Central memory CD8-positive, alpha-beta T cell (primary cell): ENCODE measurements at regions not wholly inside any gene's neighbourhood (a gene's known extent, or its start where the extent isn't known, plus 50 kb on each side); places are given as distances from the start of the nearest gene placed in this dataset.

Experiments used
- ATAC-seq: fragments of 150-1000 bp; cut with Tn5 transposase; replicated peaks from 2 replicates; pipeline ENCODE4 v1.10.0; 2022; ENCODE audit warnings: mild to moderate bottlenecking, moderate FRiP score, moderate number of reproducible peaks; ENCODE audit not compliant: poor library complexity, severe bottlenecking; ENCODE audit errors: extremely low read depth
- DNase-seq, 2 donors: peaks; one replicate each; pipeline ENCODE4 v3.0.0; 2021; ENCODE audit warnings: low spot score in 2 of 2
- H3K27ac Mint-ChIP-seq: one replicate; pipeline ENCODE4 v1.8.0; 2022; ENCODE audit warnings: low read depth, mild to moderate bottlenecking, moderate library complexity, mixed read lengths
- H3K27me3 Mint-ChIP-seq: one replicate; pipeline ENCODE4 v1.8.0; 2022; ENCODE audit warnings: mixed read lengths
- H3K36me3 Mint-ChIP-seq: one replicate; pipeline ENCODE4 v1.8.0; 2022; ENCODE audit warnings: mild to moderate bottlenecking, moderate library complexity, mixed read lengths; ENCODE audit not compliant: insufficient read depth
- H3K4me1 Mint-ChIP-seq: one replicate; pipeline ENCODE4 v1.8.0; 2022; ENCODE audit warnings: mixed read lengths
- H3K4me3 Mint-ChIP-seq: one replicate; pipeline ENCODE4 v1.8.0; 2022; ENCODE audit warnings: mild to moderate bottlenecking, moderate library complexity, mixed read lengths
- H3K9me3 Mint-ChIP-seq: one replicate; pipeline ENCODE4 v1.8.0; 2022; ENCODE audit warnings: mixed read lengths

GRCh38 chr22:49104434-49104833 is 723.2 kb downstream of the BRD1 start:
- no peak for DNase-seq
- no peaks in the 10 kb centered on the region for H3K9me3 Mint-ChIP-seq
- ATAC-seq, result no peak
- peaks cover 38% of the 10 kb centered on the region for H3K27me3 Mint-ChIP-seq
- no peaks in the 10 kb centered on the region for H3K36me3 Mint-ChIP-seq
- no peak overlapping the region for H3K4me3 Mint-ChIP-seq
- no peak overlapping the region for H3K27ac Mint-ChIP-seq
- H3K4me1 Mint-ChIP-seq, result no peaks in the 10 kb centered on the region

GRCh38 chr22:49103314-49104059 is 724.2 kb downstream of the BRD1 start:
- Mint-ChIP-seq H3K4me1 (no peaks in the 10 kb centered on the region), H3K9me3 (no peaks in the 10 kb centered on the region), H3K4me3 (no peak overlapping the region), H3K27me3 (peaks cover 38% of the 10 kb centered on the region), H3K36me3 (no peaks in the 10 kb centered on the region), H3K27ac (no peak overlapping the region)
- ATAC-seq (no peak), DNase-seq (no peak)

DNA sequence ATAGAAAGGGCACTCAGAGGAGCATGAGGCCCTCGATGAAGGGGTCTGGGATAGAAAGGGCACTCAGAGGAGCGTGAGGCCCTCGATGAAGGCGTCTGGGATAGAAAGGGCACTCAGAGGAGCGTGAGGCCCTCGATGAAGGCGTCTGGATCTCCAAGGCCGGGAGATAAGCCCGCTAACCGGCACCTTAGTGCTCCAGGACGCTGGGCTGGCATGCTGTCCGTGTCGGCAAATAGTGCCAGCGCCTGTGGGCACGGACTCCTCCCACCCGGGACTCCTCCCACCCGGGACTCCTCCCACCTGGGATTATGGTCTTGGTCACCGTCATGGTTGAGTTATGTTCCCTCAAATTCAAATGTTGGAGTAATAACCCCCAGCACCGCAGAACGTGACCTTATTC is 725.3 kb downstream of the BRD1 start:
- no peak overlapping the region for H3K27ac Mint-ChIP-seq
- H3K36me3 Mint-ChIP-seq, result no peaks in the 10 kb centered on the region
- no peak for DNase-seq
- no peak for ATAC-seq
- no peaks in the 10 kb centered on the region for H3K9me3 Mint-ChIP-seq
- H3K4me3 Mint-ChIP-seq, result no peak overlapping the region
- no peaks in the 10 kb centered on the region for H3K4me1 Mint-ChIP-seq
- H3K27me3 Mint-ChIP-seq, result peaks cover 34% of the 10 kb centered on the region

DNA sequence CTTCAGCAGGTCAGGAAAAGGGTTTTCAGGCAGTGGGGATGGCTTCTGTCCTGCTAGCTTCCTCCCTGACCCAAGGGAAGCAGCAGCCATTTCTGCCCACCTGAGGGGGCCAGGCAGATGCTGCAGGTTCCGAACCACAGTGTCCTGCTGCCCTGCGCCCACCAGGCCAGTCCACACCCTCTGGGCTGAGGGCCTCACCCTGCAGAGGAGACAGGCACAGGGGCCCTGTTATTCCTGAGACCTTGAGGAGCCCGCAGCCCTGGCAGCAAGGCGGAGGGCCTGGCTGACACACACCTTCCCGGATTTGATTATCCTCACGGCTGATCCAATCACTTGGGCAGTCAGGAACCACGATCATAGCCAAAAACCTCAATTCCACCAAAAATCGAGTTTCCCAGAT is 725.8 kb downstream of the BRD1 start:
- H3K4me1 Mint-ChIP-seq, result no peaks in the 10 kb centered on the region
- H3K9me3 Mint-ChIP-seq, result no peaks in the 10 kb centered on the region
- no peak overlapping the region for H3K27ac Mint-ChIP-seq
- no peak overlapping the region for H3K4me3 Mint-ChIP-seq
- H3K27me3 Mint-ChIP-seq, result peaks cover 29% of the 10 kb centered on the region
- no peak for ATAC-seq
- DNase-seq, result no peak
- no peaks in the 10 kb centered on the region for H3K36me3 Mint-ChIP-seq

- H3K4me3 Mint-ChIP-seq, result no peak overlapping the region
- ATAC-seq (no peak), DNase-seq (no peak)
- H3K27ac Mint-ChIP-seq, result no peak overlapping the region
- peaks cover 29% of the 10 kb centered on the region for H3K27me3 Mint-ChIP-seq
- H3K9me3 Mint-ChIP-seq, result no peaks in the 10 kb centered on the region
- H3K4me1 Mint-ChIP-seq, result no peaks in the 10 kb centered on the region
- no peaks in the 10 kb centered on the region for H3K36me3 Mint-ChIP-seq
Observed at GRCh38 chr22:49101225-49101624, 726.4 kb downstream of the BRD1 start.

GRCh38 chr22:49100773-49101172 is 726.9 kb downstream of the BRD1 start:
- Mint-ChIP-seq H3K27me3 (peaks cover 29% of the 10 kb centered on the region), H3K27ac (no peak overlapping the region), H3K36me3 (no peaks in the 10 kb centered on the region), H3K4me1 (no peaks in the 10 kb centered on the region), H3K9me3 (no peaks in the 10 kb centered on the region), H3K4me3 (no peak overlapping the region)
- DNase-seq (no peak), ATAC-seq (no peak)

DNA sequence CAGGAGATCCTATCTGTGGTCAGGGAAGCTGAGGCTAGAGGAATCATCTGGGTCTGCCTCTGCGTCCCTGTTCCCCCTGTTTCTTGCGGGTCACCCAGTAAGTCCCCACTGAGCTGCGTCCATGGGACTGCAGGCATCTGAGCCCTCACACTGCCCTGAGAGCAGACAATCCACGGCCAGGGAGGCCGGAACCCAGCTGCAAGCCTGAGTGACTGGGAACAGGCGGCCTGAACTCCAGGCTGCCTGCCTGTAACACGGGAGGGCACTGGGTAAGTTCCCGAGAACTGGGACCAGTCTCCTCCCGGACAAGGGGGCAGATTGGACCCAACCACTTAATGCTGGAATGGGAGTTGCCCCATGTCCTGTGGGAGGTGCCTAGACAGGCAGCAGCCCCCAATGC is 727.4 kb downstream of the BRD1 start:
- no peaks in the 10 kb centered on the region for H3K4me1 Mint-ChIP-seq
- ATAC-seq, result no peak

GRCh38 chr22:49099496-49100124 is 728.1 kb downstream of the BRD1 start:
- Mint-ChIP-seq H3K9me3 (no peaks in the 10 kb centered on the region), H3K27ac (no peak overlapping the region), H3K36me3 (no peaks in the 10 kb centered on the region), H3K27me3 (peaks cover 29% of the 10 kb centered on the region), H3K4me3 (no peak overlapping the region), H3K4me1 (no peaks in the 10 kb centered on the region)
- no peak for ATAC-seq
- DNase-seq, result no peak

More for the DNA sequence above, 727.4 kb downstream of the BRD1 start:
- Mint-ChIP-seq H3K9me3 (no peaks in the 10 kb centered on the region), H3K27me3 (peaks cover 29% of the 10 kb centered on the region), H3K4me3 (no peak overlapping the region), H3K36me3 (no peaks in the 10 kb centered on the region), H3K27ac (no peak overlapping the region)
- DNase-seq, result no peak

GRCh38 chr22:49099089-49099488 is 728.6 kb downstream of the BRD1 start:
- H3K27ac Mint-ChIP-seq, result no peak overlapping the region
- DNase-seq (no peak), ATAC-seq (no peak)
- no peaks in the 10 kb centered on the region for H3K9me3 Mint-ChIP-seq
- H3K4me1 Mint-ChIP-seq, result no peaks in the 10 kb centered on the region
- H3K27me3 Mint-ChIP-seq, result peaks cover 29% of the 10 kb centered on the region
- H3K4me3 Mint-ChIP-seq, result no peak overlapping the region
- H3K36me3 Mint-ChIP-seq, result no peaks in the 10 kb centered on the region

DNA sequence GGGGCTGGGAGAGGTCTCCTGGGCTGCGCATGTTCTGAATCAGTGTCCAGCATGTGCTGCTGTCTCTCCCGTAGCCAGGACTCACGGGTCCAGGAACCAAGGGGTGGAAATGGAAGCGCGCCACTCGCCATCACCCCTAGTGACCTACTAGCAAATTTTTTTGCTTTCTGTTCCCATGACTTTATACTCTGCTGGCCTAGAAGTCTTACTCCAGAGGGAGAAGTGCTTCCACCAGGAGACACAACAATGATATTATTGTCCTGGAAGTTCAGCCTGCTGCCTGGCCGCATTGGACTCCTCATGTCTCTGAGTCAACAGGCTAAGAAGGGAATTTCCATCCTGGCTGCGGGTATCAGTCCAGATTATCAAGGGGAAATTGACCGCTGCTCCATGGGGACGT is 729.7 kb downstream of the BRD1 start:
- Mint-ChIP-seq H3K4me3 (no peak overlapping the region), H3K4me1 (no peaks in the 10 kb centered on the region), H3K9me3 (no peaks in the 10 kb centered on the region), H3K27me3 (peaks cover 29% of the 10 kb centered on the region), H3K36me3 (no peaks in the 10 kb centered on the region), H3K27ac (no peak overlapping the region)
- no peak for ATAC-seq
- no peak for DNase-seq

- H3K4me1 Mint-ChIP-seq, result no peaks in the 10 kb centered on the region
- no peaks in the 10 kb centered on the region for H3K9me3 Mint-ChIP-seq
- peaks cover 29% of the 10 kb centered on the region for H3K27me3 Mint-ChIP-seq
- no peaks in the 10 kb centered on the region for H3K36me3 Mint-ChIP-seq
- DNase-seq, result no peak
- no peak overlapping the region for H3K27ac Mint-ChIP-seq
- ATAC-seq, result no peak
- H3K4me3 Mint-ChIP-seq, result no peak overlapping the region
Observed at GRCh38 chr22:49097171-49097925, 730.3 kb downstream of the BRD1 start.

DNA sequence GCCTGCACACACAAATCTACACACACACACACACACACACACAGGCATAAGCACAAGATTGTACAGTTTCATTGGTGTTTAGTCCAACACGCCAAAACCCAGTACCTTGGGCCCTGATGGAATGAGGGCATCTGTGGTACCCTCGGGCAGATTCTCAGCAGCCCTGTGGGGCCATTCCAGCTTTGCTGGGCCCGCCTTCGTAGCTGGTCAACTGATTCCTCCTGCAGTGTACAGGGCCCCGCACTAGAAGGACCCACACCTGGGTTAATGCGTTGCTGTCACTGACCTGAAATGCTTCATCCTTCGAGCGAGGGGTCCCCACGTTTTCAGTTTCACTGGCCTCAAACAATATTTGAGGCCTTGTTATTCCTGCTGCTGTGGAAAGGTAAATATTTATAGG is 731.2 kb downstream of the BRD1 start:
- Mint-ChIP-seq H3K27ac (no peak overlapping the region), H3K36me3 (no peaks in the 10 kb centered on the region), H3K4me1 (no peaks in the 10 kb centered on the region), H3K4me3 (no peak overlapping the region), H3K9me3 (no peaks in the 10 kb centered on the region), H3K27me3 (peaks cover 25% of the 10 kb centered on the region)
- ATAC-seq, result no peak
- no peak for DNase-seq

GRCh38 chr22:49095366-49095765 is 732.3 kb downstream of the BRD1 start:
- peaks cover 20% of the 10 kb centered on the region for H3K27me3 Mint-ChIP-seq
- H3K4me3 Mint-ChIP-seq, result no peak overlapping the region
- H3K27ac Mint-ChIP-seq, result no peak overlapping the region
- no peaks in the 10 kb centered on the region for H3K36me3 Mint-ChIP-seq
- ATAC-seq, result no peak
- DNase-seq, result no peak
- H3K9me3 Mint-ChIP-seq, result no peaks in the 10 kb centered on the region
- no peaks in the 10 kb centered on the region for H3K4me1 Mint-ChIP-seq
